Chondrocyte (in vitro differentiated cells): ENCODE measurements at regions not wholly inside any gene's neighbourhood (a gene's known extent, or its start where the extent isn't known, plus 50 kb on each side); places are given as distances from the start of the nearest gene placed in this dataset.

Experiments
- DNase-seq: peaks from one replicate; pipeline ENCODE4 v3.0.0; 2021; ENCODE audit warnings: mixed read lengths, low spot score
- H3K27ac Mint-ChIP-seq: one replicate; pipeline ENCODE4 v1.8.0; 2021; ENCODE audit warnings: mild to moderate bottlenecking, moderate library complexity, mixed read lengths; ENCODE audit not compliant: unreplicated experiment
- H3K27me3 Mint-ChIP-seq: 2 replicates; pipeline ENCODE4 v1.8.0; 2021; ENCODE audit warnings: low read depth, mixed read lengths
- H3K36me3 Mint-ChIP-seq: 2 replicates; pipeline ENCODE4 v1.8.0; 2021; ENCODE audit warnings: low read depth, mixed read lengths
- H3K4me1 Mint-ChIP-seq: 2 replicates; pipeline ENCODE4 v1.8.0; 2021; ENCODE audit warnings: low read depth, mild to moderate bottlenecking, mixed read lengths
- H3K4me3 Mint-ChIP-seq: one replicate; pipeline ENCODE4 v1.8.0; 2021; ENCODE audit warnings: mild to moderate bottlenecking, moderate library complexity, mixed read lengths; ENCODE audit not compliant: unreplicated experiment
- H3K9me3 Mint-ChIP-seq: 2 replicates; pipeline ENCODE4 v1.8.0; 2021; ENCODE audit warnings: low read depth, mixed read lengths
- CTCF ChIP-seq: fragments of 200-600 bp; sonication (generic); IDR thresholded peaks from 2 replicates; pipeline ENCODE4 v1.5.0; 2021; ENCODE audit warnings: antibody characterized with exemption, mild to moderate bottlenecking, moderate library complexity

GRCh38 chr14:39873791-39874190 lies 441.6 kb upstream of the FBXO33 start:
- no peaks in the 10 kb centered on the region for H3K9me3 Mint-ChIP-seq
- DNase-seq = no peak

GRCh38 chr14:39868949-39869348 lies 436.7 kb upstream of the FBXO33 start:
- TF ChIP-seq CTCF = no peak
- H3K27ac Mint-ChIP-seq = no peak overlapping the region
- no peak for DNase-seq

More at GRCh38 chr14:39873791-39874190, 441.6 kb upstream of the FBXO33 start:
- Mint-ChIP-seq H3K27ac (no peak overlapping the region), H3K36me3 (no peaks in the 10 kb centered on the region), H3K4me1 (no peaks in the 10 kb centered on the region), H3K27me3 (peaks cover 2% of the 10 kb centered on the region), H3K4me3 (no peak overlapping the region)
- no peak for TF ChIP-seq CTCF

DNA sequence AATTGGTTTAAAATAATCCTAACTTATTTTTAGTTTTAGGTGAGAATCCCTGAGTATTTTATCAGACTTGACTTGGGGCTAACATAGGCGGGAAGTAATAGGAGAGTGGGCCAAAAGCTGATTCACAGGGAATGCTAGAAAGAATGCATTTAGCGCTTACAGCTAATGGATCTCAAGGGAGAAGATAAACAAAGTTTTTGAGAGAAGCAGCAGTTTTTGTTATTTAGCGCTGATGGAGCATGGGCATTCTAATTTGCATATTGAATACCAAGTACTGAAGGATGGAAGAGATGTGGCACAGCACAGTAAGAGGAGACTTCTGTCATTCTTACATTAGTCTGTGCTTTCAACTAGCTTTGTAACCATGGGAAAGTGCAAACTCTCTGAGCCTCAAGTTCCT lies 436.0 kb upstream of the FBXO33 start:
- H3K27me3 Mint-ChIP-seq = no peaks in the 10 kb centered on the region

More at GRCh38 chr14:39868949-39869348, 436.7 kb upstream of the FBXO33 start:
- H3K27me3 Mint-ChIP-seq = no peaks in the 10 kb centered on the region
- H3K36me3 Mint-ChIP-seq = no peaks in the 10 kb centered on the region
- H3K4me3 Mint-ChIP-seq = no peak overlapping the region
- H3K9me3 Mint-ChIP-seq = peaks cover 4% of the 10 kb centered on the region
- no peaks in the 10 kb centered on the region for H3K4me1 Mint-ChIP-seq

GRCh38 chr14:39863441-39863840 lies 431.2 kb upstream of the FBXO33 start:
- TF ChIP-seq CTCF = no peak
- DNase-seq = no peak
- Mint-ChIP-seq H3K4me3 (no peak overlapping the region), H3K36me3 (no peaks in the 10 kb centered on the region), H3K27ac (no peak overlapping the region), H3K4me1 (no peaks in the 10 kb centered on the region), H3K27me3 (no peaks in the 10 kb centered on the region), H3K9me3 (peaks cover 4% of the 10 kb centered on the region)

More for the DNA sequence above, 436.0 kb upstream of the FBXO33 start:
- Mint-ChIP-seq H3K4me1 (no peaks in the 10 kb centered on the region), H3K36me3 (no peaks in the 10 kb centered on the region), H3K9me3 (peaks cover 4% of the 10 kb centered on the region), H3K27ac (no peak overlapping the region), H3K4me3 (no peak overlapping the region)
- TF ChIP-seq CTCF = no peak
- DNase-seq = no peak

GRCh38 chr14:39861696-39862095 lies 429.5 kb upstream of the FBXO33 start:
- Mint-ChIP-seq H3K27me3 (no peaks in the 10 kb centered on the region), H3K27ac (no peak overlapping the region), H3K4me3 (no peak overlapping the region), H3K9me3 (peaks cover 4% of the 10 kb centered on the region), H3K4me1 (no peaks in the 10 kb centered on the region), H3K36me3 (no peaks in the 10 kb centered on the region)
- no peak for DNase-seq
- no peak for TF ChIP-seq CTCF
